AG04450 (cell line): ENCODE measurements at regions not wholly inside any gene's neighbourhood (a gene's known extent, or its start where the extent isn't known, plus 50 kb on each side); places are given as distances from the start of the nearest gene placed in this dataset.

Source experiments
- CTCF ChIA-PET: fragments of 300-600, 350-600 bp; formaldehyde crosslinking; extraction: SDS; loops from one replicate; lab custom pipeline; 2022; ENCODE audit warnings: antibody characterized with exemption, inconsistent platforms; lab: Charles Lee
- POLR2A ChIA-PET: fragments of 350-600 bp; formaldehyde crosslinking; extraction: SDS; loops from one replicate; lab custom pipeline; 2021; ENCODE audit warnings: antibody characterized with exemption, inconsistent platforms; lab: Yijun Ruan, JAX
- DNase-seq: peaks from one replicate; pipeline ENCODE4 v3.0.0-alpha.2; 2011; ENCODE audit warnings: low read depth, low spot score
- H3K27ac ChIP-seq: one replicate; pipeline ENCODE4 v1.5.1; 2012; ENCODE audit warnings: low read depth, low read length, control low read depth
- H3K27me3 ChIP-seq: one replicate; pipeline ENCODE4 v1.6.0; 2012; ENCODE audit warnings: low read length; ENCODE audit not compliant: control insufficient read depth, insufficient read depth
- H3K4me3 ChIP-seq: 2 replicates; pipeline ENCODE4 v1.5.1; 2011; ENCODE audit warnings: mild to moderate bottlenecking, low read depth, low read length, control low read depth
- H3K9me3 ChIP-seq: 2 replicates; pipeline ENCODE4 v1.5.1; 2012; ENCODE audit warnings: low read length; ENCODE audit not compliant: control insufficient read depth, insufficient read depth
- TF ChIP-seq, protein P1 (sequence below): IDR thresholded peaks from 2 replicates; pipeline ENCODE4 v1.5.1; 2011; ENCODE audit warnings: low read depth, low read length, control low read depth, inconsistent platforms

DNA sequence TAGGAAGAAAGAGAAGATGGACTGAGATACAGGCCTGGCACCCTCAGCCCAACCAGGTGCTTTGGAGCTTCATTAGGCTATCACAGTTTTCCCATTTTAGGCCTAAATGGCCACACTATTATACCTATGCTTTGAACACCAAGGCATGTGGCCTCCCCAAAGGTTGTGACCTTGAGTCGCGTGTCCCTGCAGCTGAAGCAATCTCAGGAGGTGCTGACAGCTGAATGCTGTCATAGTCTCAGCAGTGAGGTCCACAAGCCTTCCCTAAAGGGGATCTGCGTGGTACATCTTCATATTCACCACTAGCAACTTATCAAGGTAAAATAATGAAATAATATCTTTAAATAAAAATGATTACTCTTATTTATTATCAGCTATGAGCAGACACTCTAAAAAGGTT, 707.9 kb upstream of the NRSN1 start:
- no peak for DNase-seq
- Histone ChIP-seq H3K27ac (no peak overlapping the region), H3K27me3 (no peaks in the 10 kb centered on the region), H3K9me3 (no peaks in the 10 kb centered on the region), H3K4me3 (no peak overlapping the region)
- TF ChIP-seq, protein P1, sequence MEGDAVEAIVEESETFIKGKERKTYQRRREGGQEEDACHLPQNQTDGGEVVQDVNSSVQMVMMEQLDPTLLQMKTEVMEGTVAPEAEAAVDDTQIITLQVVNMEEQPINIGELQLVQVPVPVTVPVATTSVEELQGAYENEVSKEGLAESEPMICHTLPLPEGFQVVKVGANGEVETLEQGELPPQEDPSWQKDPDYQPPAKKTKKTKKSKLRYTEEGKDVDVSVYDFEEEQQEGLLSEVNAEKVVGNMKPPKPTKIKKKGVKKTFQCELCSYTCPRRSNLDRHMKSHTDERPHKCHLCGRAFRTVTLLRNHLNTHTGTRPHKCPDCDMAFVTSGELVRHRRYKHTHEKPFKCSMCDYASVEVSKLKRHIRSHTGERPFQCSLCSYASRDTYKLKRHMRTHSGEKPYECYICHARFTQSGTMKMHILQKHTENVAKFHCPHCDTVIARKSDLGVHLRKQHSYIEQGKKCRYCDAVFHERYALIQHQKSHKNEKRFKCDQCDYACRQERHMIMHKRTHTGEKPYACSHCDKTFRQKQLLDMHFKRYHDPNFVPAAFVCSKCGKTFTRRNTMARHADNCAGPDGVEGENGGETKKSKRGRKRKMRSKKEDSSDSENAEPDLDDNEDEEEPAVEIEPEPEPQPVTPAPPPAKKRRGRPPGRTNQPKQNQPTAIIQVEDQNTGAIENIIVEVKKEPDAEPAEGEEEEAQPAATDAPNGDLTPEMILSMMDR: no peak
- CTCF ChIA-PET: interaction anchor here (1.6 kb wide), 1 partner anchor 28 kb away, joined by 7 read pairs; no protein-coding TSS in a partner anchor
- POLR2A ChIA-PET: no interaction called here

DNA sequence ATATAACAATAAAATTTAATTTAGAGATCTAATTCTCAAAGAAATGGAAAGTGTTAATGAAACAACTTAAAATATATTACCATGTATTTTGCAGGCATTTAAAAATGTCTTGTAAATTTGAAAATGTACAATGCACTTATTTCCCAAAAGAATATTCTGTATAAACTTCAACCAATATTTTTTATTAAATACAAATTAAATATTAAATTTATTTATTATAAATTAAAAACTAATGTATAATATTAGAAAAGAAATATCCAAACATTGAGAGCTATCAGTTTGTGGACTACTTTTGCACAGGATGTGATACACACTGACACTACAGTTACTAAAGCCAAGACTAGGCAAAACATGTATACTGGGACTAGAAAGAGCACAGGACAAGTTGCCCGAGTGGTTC, 707.0 kb upstream of the NRSN1 start:
- Histone ChIP-seq H3K9me3 (no peaks in the 10 kb centered on the region), H3K4me3 (no peak overlapping the region), H3K27ac (no peak overlapping the region), H3K27me3 (no peaks in the 10 kb centered on the region)
- CTCF ChIA-PET: interaction anchor here (1.6 kb wide), 1 partner anchor 27 kb away, joined by 7 read pairs; no protein-coding TSS in a partner anchor
- TF ChIP-seq, protein P1: no peak
- no peak for DNase-seq
- POLR2A ChIA-PET: no interaction called here

- ChIA-PET POLR2A (no interaction called here), CTCF (no interaction called here)
- H3K4me3 ChIP-seq: no peak overlapping the region
- H3K27ac ChIP-seq: no peak overlapping the region
- TF ChIP-seq, protein P1: no peak
- no peak for DNase-seq
- no peaks in the 10 kb centered on the region for H3K27me3 ChIP-seq
- H3K9me3 ChIP-seq: no peaks in the 10 kb centered on the region
Measured at GRCh38 chr6:23420659-23421350, 705.2 kb upstream of the NRSN1 start.

DNA sequence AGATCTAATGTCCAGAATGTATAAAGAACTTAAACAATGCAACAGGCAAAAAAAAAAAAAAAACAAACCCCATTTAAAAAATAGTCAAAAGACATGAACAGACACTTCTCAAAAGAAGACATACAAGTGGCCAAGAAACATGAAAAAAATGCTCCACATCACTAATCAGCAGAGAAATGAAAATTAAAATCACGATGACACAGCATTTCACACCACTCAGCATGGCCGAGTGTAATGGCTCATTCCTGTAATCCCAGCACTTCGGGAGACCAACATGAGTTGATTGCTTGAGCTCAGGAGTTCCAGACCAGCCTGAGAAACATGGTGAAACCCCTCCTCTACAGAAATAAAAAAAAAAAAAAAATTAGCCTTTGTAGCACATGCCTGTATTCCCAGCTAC, 701.4 kb upstream of the NRSN1 start:
- no peak for DNase-seq
- Histone ChIP-seq H3K9me3 (no peaks in the 10 kb centered on the region), H3K4me3 (no peak overlapping the region), H3K27me3 (no peaks in the 10 kb centered on the region), H3K27ac (no peak overlapping the region)
- ChIA-PET CTCF (no interaction called here), POLR2A (no interaction called here)
- TF ChIP-seq, protein P1: no peak

DNA sequence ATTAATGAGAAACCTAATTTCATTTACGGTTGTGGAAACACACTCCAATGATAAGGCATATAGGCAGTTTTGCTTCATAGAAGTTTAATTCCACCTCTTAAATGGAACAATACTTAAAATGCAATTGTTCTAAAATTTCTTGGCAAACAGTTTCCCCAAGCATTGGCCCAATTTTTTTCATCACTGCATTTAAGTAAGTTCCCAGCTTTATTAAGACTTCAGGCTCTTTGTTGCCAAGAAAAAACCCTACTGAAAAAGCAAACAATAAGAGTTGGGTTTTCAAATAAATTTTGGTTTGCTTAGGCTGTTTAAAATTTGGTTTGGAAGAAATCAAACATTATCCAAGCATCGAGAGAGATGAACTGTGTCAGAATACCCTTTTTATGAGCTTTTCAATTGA, 690.9 kb upstream of the NRSN1 start:
- H3K4me3 ChIP-seq: no peak overlapping the region
- no peaks in the 10 kb centered on the region for H3K27me3 ChIP-seq
- H3K27ac ChIP-seq: no peak overlapping the region
- ChIA-PET POLR2A (interaction anchor here (0.6 kb wide), 1 partner anchor 1127 kb away, joined by 4 read pairs; no protein-coding TSS in a partner anchor), CTCF (interaction anchor here (1.2 to 1.7 kb wide), 2 partner anchors 11 to 21 kb away, joined by 3 to 5 read pairs; no protein-coding TSS in a partner anchor)
- no peak for DNase-seq
- no peaks in the 10 kb centered on the region for H3K9me3 ChIP-seq
- TF ChIP-seq, protein P1: no peak
